Panc1 (cell line): ENCODE measurements at regions not wholly inside any gene's neighbourhood (a gene's known extent, or its start where the extent isn't known, plus 50 kb on each side); places are given as distances from the start of the nearest gene placed in this dataset.

Experiments used
- ATAC-seq: fragments of 200-7000 bp; cut with Tn5 transposase; 2 replicates; pipeline ENCODE4 v1.9.1; 2020; ENCODE audit warnings: mild to moderate bottlenecking, moderate library complexity
- BruUV-seq: library from RNA; stranded (reverse); fragments of 400-500 nt; replicated peaks from 2 replicates; lab custom pipeline; 2021; lab: Mats Ljungman, UMichigan
- CTCF ChIA-PET: fragments of 300-600 bp; sonication (Branson Sonifier 250); formaldehyde crosslinking; loops from one replicate; lab custom pipeline; 2022; ENCODE audit warnings: antibody characterized with exemption; lab: Charles Lee
- POLR2A ChIA-PET: fragments of 300-600 bp; sonication (Branson Sonifier 250); formaldehyde crosslinking; loops from one replicate; lab custom pipeline; 2022; ENCODE audit warnings: antibody characterized with exemption; lab: Charles Lee
- DNase-seq: peaks from one replicate; pipeline ENCODE4 v3.0.0-alpha.2; 2010; ENCODE audit warnings: low read depth, low spot score
- H3K27ac ChIP-seq: 2 replicates; pipeline ENCODE4 v1.5.1; 2011; ENCODE audit warnings: mild to moderate bottlenecking, low read length, inconsistent platforms
- H3K27me3 ChIP-seq: fragments of 200-500 bp; sonication (Bioruptor generic); 2 replicates; pipeline ENCODE4 v1.6.0; 2014; ENCODE audit warnings: low read length, inconsistent platforms; ENCODE audit not compliant: control insufficient read depth, insufficient read depth
- H3K36me3 ChIP-seq: fragments of 200-500 bp; sonication (Bioruptor generic); 2 replicates; pipeline ENCODE4 v1.5.1; 2014; ENCODE audit warnings: inconsistent platforms, mild to moderate bottlenecking, low read length, moderate library complexity; ENCODE audit not compliant: control insufficient read depth, insufficient read depth
- H3K4me1 ChIP-seq: 2 replicates; pipeline ENCODE4 v1.5.1; 2011; ENCODE audit warnings: inconsistent platforms, mild to moderate bottlenecking, low read length, moderate library complexity; ENCODE audit not compliant: control insufficient read depth, insufficient read depth
- H3K4me3 ChIP-seq, 2 experiments: 2 replicates each; pipeline ENCODE4 v1.5.1; 2011 to 2012; ENCODE audit warnings: low read depth in 2 of 2, low read length in 2 of 2, mild to moderate bottlenecking in 2 of 2, inconsistent platforms in 1 of 2, moderate library complexity in 1 of 2
- H3K9me3 ChIP-seq: fragments of 200-500 bp; sonication (Bioruptor generic); 2 replicates; pipeline ENCODE4 v1.5.1; 2014; ENCODE audit warnings: low read depth, mild to moderate bottlenecking, inconsistent platforms, low read length, moderate library complexity; ENCODE audit not compliant: control insufficient read depth, insufficient read depth
- POLR2AphosphoS5 ChIP-seq: IDR thresholded peaks from 2 replicates; pipeline ENCODE4 v1.6.1; 2012; ENCODE audit warnings: mild to moderate bottlenecking, low read depth, low read length, moderate library complexity
- REST ChIP-seq, 2 experiments: IDR thresholded peaks; 2 replicates each; pipeline ENCODE4 v1.6.1; 2011 to 2012; ENCODE audit warnings: low read depth in 2 of 2, control low read depth in 1 of 2, low read length in 1 of 2, mild to moderate bottlenecking in 1 of 2, moderate library complexity in 1 of 2; ENCODE audit not compliant: insufficient read depth in 1 of 2
- SIN3A ChIP-seq: IDR thresholded peaks from 2 replicates; pipeline ENCODE4 v1.6.1; 2012; ENCODE audit warnings: low read depth, mild to moderate bottlenecking, low read length, moderate library complexity, borderline replicate concordance; ENCODE audit not compliant: insufficient read depth
- TCF7L2 ChIP-seq: IDR thresholded peaks from 2 replicates; pipeline ENCODE4 v1.6.1; 2011; ENCODE audit warnings: mild to moderate bottlenecking, low read depth, low read length, inconsistent platforms
- in situ Hi-C: cut with HindIII; loops from 2 replicates; pipeline ENCODE4 v1.10.0; 2016; ENCODE audit warnings: low sequenced_read_pairs, low pct_unique_long_range_greater_than_20kb
- intact Hi-C: fragments of 100-400 bp; cut with micrococcal nuclease; formaldehyde crosslinking; loops from one replicate; pipeline ENCODE4 v1.10.0; 2022; ENCODE audit not compliant: unreplicated experiment
- TF ChIP-seq, protein P1 (sequence below): fragments of 450-650 bp; IDR thresholded peaks from 2 replicates; pipeline ENCODE4 v1.5.1; 2017; ENCODE audit warnings: mild to moderate bottlenecking

DNA sequence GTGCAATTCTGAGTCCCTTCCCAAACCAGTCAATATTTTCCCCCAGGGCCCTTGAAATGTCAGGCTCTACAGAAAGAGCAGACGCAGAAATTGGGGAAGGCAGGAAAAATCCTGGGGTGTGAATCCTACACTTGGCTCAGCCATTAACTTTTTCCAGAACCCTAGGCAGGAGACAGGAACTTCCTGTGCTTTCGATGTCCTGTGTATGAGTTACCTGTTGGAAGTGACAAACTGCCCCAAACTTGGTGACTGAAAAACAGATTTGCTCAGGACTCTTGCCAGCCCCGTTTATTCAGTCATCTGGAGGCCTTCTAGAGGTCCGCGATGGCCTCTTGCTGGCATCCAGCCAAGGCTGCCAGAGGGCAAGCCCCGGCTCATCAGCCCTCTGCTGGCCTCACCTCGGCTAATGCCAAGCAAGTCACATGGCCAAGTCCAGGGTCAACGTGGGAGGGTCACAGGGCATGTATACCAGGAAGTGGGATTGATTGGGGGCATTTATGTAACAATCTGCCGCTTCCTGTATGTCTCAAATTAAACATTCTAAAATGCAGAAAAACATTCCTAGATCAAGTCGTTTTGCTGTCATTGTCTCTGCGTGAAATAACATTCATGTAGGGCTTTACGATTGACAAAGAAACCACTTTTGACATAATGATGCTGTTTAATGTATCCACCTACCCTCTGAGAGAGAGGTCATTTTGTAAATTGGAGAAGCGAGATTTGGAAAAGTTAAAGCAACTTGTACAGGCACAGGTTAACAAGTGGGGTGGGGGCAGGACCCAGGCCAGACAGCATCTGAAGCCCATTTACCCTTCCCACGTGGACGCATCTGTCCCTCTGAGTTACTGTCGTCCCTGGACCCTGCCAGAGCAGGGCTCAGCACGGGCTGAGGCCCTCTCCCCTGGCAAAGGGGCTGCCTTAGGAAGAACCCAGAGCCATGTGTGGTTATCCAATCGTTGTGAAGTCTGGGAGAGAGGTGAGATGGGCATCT is 179.4 kb downstream of the INHBB start:
- CTCF ChIA-PET, result no interaction called here
- Histone ChIP-seq H3K36me3 (no peaks in the 10 kb centered on the region), H3K4me1 (no peaks in the 10 kb centered on the region), H3K27me3 (no peaks in the 10 kb centered on the region; the same call in 1 of the 2 replicates), H3K27ac (no peak overlapping the region), H3K9me3 (no peaks in the 10 kb centered on the region), H3K4me3 (no peak overlapping the region)
- no peak for DNase-seq
- intact Hi-C loops, result no loop called here
- TF ChIP-seq, protein P1, sequence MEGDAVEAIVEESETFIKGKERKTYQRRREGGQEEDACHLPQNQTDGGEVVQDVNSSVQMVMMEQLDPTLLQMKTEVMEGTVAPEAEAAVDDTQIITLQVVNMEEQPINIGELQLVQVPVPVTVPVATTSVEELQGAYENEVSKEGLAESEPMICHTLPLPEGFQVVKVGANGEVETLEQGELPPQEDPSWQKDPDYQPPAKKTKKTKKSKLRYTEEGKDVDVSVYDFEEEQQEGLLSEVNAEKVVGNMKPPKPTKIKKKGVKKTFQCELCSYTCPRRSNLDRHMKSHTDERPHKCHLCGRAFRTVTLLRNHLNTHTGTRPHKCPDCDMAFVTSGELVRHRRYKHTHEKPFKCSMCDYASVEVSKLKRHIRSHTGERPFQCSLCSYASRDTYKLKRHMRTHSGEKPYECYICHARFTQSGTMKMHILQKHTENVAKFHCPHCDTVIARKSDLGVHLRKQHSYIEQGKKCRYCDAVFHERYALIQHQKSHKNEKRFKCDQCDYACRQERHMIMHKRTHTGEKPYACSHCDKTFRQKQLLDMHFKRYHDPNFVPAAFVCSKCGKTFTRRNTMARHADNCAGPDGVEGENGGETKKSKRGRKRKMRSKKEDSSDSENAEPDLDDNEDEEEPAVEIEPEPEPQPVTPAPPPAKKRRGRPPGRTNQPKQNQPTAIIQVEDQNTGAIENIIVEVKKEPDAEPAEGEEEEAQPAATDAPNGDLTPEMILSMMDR, result no peak
- no peak for TF ChIP-seq SIN3A
- TF ChIP-seq POLR2AphosphoS5, result no peak
- TF ChIP-seq REST (IDR thresholded peaks at IDR 0.05; ENCODE audit: insufficient read depth in 1 of 2, low read depth in 2 of 2, low read length in 1 of 2), result no peak
- no peak for TF ChIP-seq TCF7L2
- POLR2A ChIA-PET, result no interaction called here
- in situ Hi-C loops, result no loop called here
- no peak for ATAC-seq
- BruUV-seq, result no TSS peak

GRCh38 chr2:120526047-120526562 is 180.2 kb downstream of the INHBB start:
- intact Hi-C loops, result no loop called here
- Histone ChIP-seq H3K4me3 (no peak overlapping the region), H3K36me3 (no peaks in the 10 kb centered on the region), H3K27me3 (no peaks in the 10 kb centered on the region; the same call in 1 of the 2 replicates), H3K4me1 (no peaks in the 10 kb centered on the region), H3K9me3 (no peaks in the 10 kb centered on the region), H3K27ac (no peak overlapping the region)
- TF ChIP-seq TCF7L2 (no peak), POLR2AphosphoS5 (no peak), REST (IDR thresholded peaks at IDR 0.05; ENCODE audit: insufficient read depth in 1 of 2, low read depth in 2 of 2, low read length in 1 of 2) (no peak), SIN3A (no peak)
- TF ChIP-seq, protein P1, result no peak
- ATAC-seq (no peak), DNase-seq (no peak)
- CTCF ChIA-PET, result no interaction called here
- in situ Hi-C loops, result no loop called here
- BruUV-seq, result no TSS peak
- POLR2A ChIA-PET, result no interaction called here
